GF-D8 (cell line): ENCODE measurements at regions not wholly inside any gene's neighbourhood (a gene's known extent, or its start where the extent isn't known, plus 50 kb on each side); places are given as distances from the start of the nearest gene placed in this dataset.

Experiments
- DNase-seq: peaks from one replicate; lab custom pipeline; 2025; lab: John Stamatoyannopoulos, UW

GRCh38 chr10:79012567-79012966 lies 56.2 kb upstream of the ZMIZ1 start:
- DNase-seq: no peak

GRCh38 chr10:79013406-79013987 lies 55.3 kb upstream of the ZMIZ1 start:
- no peak for DNase-seq

GRCh38 chr10:79014796-79015195 lies 54.0 kb upstream of the ZMIZ1 start:
- DNase-seq: no peak

- no peak for DNase-seq
Observed at GRCh38 chr10:79017882-79018520, 50.8 kb upstream of the ZMIZ1 start.

- no peak for DNase-seq
Observed at GRCh38 chr10:79018521-79019011, 50.2 kb upstream of the ZMIZ1 start.
